Activated naive CD8-positive, alpha-beta T cell (primary cell): ENCODE measurements at regions not wholly inside any gene's neighbourhood (a gene's known extent, or its start where the extent isn't known, plus 50 kb on each side); places are given as distances from the start of the nearest gene placed in this dataset.
A peak's percentile ranks its signal among the peaks of the same experiment; 100 is the strongest.

Source experiments
- H3K27ac Mint-ChIP-seq: one replicate; pipeline ENCODE4 v1.8.0; 2021; ENCODE audit warnings: mixed read lengths
- H3K27me3 Mint-ChIP-seq: one replicate; pipeline ENCODE4 v1.8.0; 2021; ENCODE audit warnings: mixed read lengths
- H3K36me3 Mint-ChIP-seq: one replicate; pipeline ENCODE4 v1.8.0; 2021; ENCODE audit warnings: mixed read lengths
- H3K4me1 Mint-ChIP-seq: one replicate; pipeline ENCODE4 v1.8.0; 2021; ENCODE audit warnings: low read depth, mixed read lengths
- H3K4me3 Mint-ChIP-seq: one replicate; pipeline ENCODE4 v1.8.0; 2021; ENCODE audit warnings: mild to moderate bottlenecking, mixed read lengths
- H3K9me3 Mint-ChIP-seq: one replicate; pipeline ENCODE4 v1.8.0; 2021; ENCODE audit warnings: low read depth, mixed read lengths

- Mint-ChIP-seq H3K27me3 (no peaks in the 10 kb centered on the region), H3K4me3 (no peak overlapping the region)
These were observed 55.5 kb downstream of the MID1IP1 start for GRCh38 chrX:38856670-38857265.

GRCh38 chrX:38857736-38858523 lies 56.7 kb downstream of the MID1IP1 start:
- no peaks in the 10 kb centered on the region for H3K36me3 Mint-ChIP-seq

More at GRCh38 chrX:38856670-38857265, 55.5 kb downstream of the MID1IP1 start:
- H3K27ac Mint-ChIP-seq: no peak overlapping the region
- no peaks in the 10 kb centered on the region for H3K9me3 Mint-ChIP-seq
- H3K36me3 Mint-ChIP-seq: no peaks in the 10 kb centered on the region
- peaks cover 7% of the 10 kb centered on the region for H3K4me1 Mint-ChIP-seq

GRCh38 chrX:38859602-38860001 lies 58.3 kb downstream of the MID1IP1 start:
- Mint-ChIP-seq H3K4me1 (peaks cover 7% of the 10 kb centered on the region), H3K27me3 (no peaks in the 10 kb centered on the region), H3K27ac (no peak overlapping the region), H3K4me3 (peak overlapping the region; percentile 45), H3K9me3 (no peaks in the 10 kb centered on the region), H3K36me3 (no peaks in the 10 kb centered on the region)

More at GRCh38 chrX:38857736-38858523, 56.7 kb downstream of the MID1IP1 start:
- H3K9me3 Mint-ChIP-seq: no peaks in the 10 kb centered on the region
- peaks cover 7% of the 10 kb centered on the region for H3K4me1 Mint-ChIP-seq
- H3K27ac Mint-ChIP-seq: no peak overlapping the region
- no peaks in the 10 kb centered on the region for H3K27me3 Mint-ChIP-seq
- no peak overlapping the region for H3K4me3 Mint-ChIP-seq

GRCh38 chrX:38860106-38861013 lies 59.1 kb downstream of the MID1IP1 start:
- Mint-ChIP-seq H3K27me3 (no peaks in the 10 kb centered on the region), H3K4me3 (peak overlapping the region; percentile 36), H3K9me3 (no peaks in the 10 kb centered on the region), H3K27ac (no peak overlapping the region), H3K4me1 (peaks cover 7% of the 10 kb centered on the region), H3K36me3 (no peaks in the 10 kb centered on the region)

GRCh38 chrX:38861489-38861888 lies 60.2 kb downstream of the MID1IP1 start:
- Mint-ChIP-seq H3K27me3 (no peaks in the 10 kb centered on the region), H3K4me1 (peaks cover 7% of the 10 kb centered on the region), H3K9me3 (no peaks in the 10 kb centered on the region), H3K4me3 (no peak overlapping the region), H3K36me3 (no peaks in the 10 kb centered on the region), H3K27ac (no peak overlapping the region)

- Mint-ChIP-seq H3K27me3 (no peaks in the 10 kb centered on the region), H3K9me3 (no peaks in the 10 kb centered on the region), H3K27ac (no peak overlapping the region), H3K4me1 (peaks cover 3% of the 10 kb centered on the region), H3K36me3 (no peaks in the 10 kb centered on the region), H3K4me3 (no peak overlapping the region)
These were observed 60.8 kb downstream of the MID1IP1 start for GRCh38 chrX:38862100-38862499.

- H3K9me3 Mint-ChIP-seq: no peaks in the 10 kb centered on the region
- no peaks in the 10 kb centered on the region for H3K36me3 Mint-ChIP-seq
- H3K27ac Mint-ChIP-seq: no peak overlapping the region
- no peaks in the 10 kb centered on the region for H3K4me1 Mint-ChIP-seq
- no peaks in the 10 kb centered on the region for H3K27me3 Mint-ChIP-seq
- H3K4me3 Mint-ChIP-seq: no peak overlapping the region
These were observed 62.9 kb downstream of the MID1IP1 start for GRCh38 chrX:38864165-38864564.

GRCh38 chrX:38868321-38868720 lies 67.1 kb downstream of the MID1IP1 start:
- Mint-ChIP-seq H3K27ac (no peak overlapping the region), H3K4me1 (no peaks in the 10 kb centered on the region), H3K9me3 (no peaks in the 10 kb centered on the region), H3K36me3 (no peaks in the 10 kb centered on the region), H3K27me3 (no peaks in the 10 kb centered on the region), H3K4me3 (no peak overlapping the region)

- Mint-ChIP-seq H3K27ac (no peak overlapping the region), H3K9me3 (no peaks in the 10 kb centered on the region), H3K4me3 (no peak overlapping the region), H3K27me3 (no peaks in the 10 kb centered on the region), H3K36me3 (no peaks in the 10 kb centered on the region), H3K4me1 (no peaks in the 10 kb centered on the region)
These were observed 67.7 kb downstream of the MID1IP1 start for GRCh38 chrX:38868941-38869401.

- no peaks in the 10 kb centered on the region for H3K27me3 Mint-ChIP-seq
- no peaks in the 10 kb centered on the region for H3K4me1 Mint-ChIP-seq
- H3K4me3 Mint-ChIP-seq: no peak overlapping the region
- no peaks in the 10 kb centered on the region for H3K9me3 Mint-ChIP-seq
- no peak overlapping the region for H3K27ac Mint-ChIP-seq
- no peaks in the 10 kb centered on the region for H3K36me3 Mint-ChIP-seq
These were observed 69.2 kb downstream of the MID1IP1 start for GRCh38 chrX:38870361-38870895.

GRCh38 chrX:38871129-38872029 lies 70.1 kb downstream of the MID1IP1 start:
- peaks cover 2% of the 10 kb centered on the region for H3K36me3 Mint-ChIP-seq
- H3K4me1 Mint-ChIP-seq: no peaks in the 10 kb centered on the region
- no peaks in the 10 kb centered on the region for H3K27me3 Mint-ChIP-seq
- no peak overlapping the region for H3K4me3 Mint-ChIP-seq
- H3K9me3 Mint-ChIP-seq: no peaks in the 10 kb centered on the region
- no peak overlapping the region for H3K27ac Mint-ChIP-seq

- Mint-ChIP-seq H3K4me3 (no peak overlapping the region), H3K4me1 (peaks cover 22% of the 10 kb centered on the region), H3K27me3 (no peaks in the 10 kb centered on the region), H3K9me3 (no peaks in the 10 kb centered on the region), H3K36me3 (peaks cover 3% of the 10 kb centered on the region), H3K27ac (no peak overlapping the region)
These were observed 76.1 kb downstream of the MID1IP1 start for GRCh38 chrX:38877366-38877765.

- H3K27ac Mint-ChIP-seq: no peak overlapping the region
- peak overlapping the region; percentile 43 for H3K4me3 Mint-ChIP-seq
- peaks cover 22% of the 10 kb centered on the region for H3K4me1 Mint-ChIP-seq
These were observed 77.5 kb downstream of the MID1IP1 start for GRCh38 chrX:38878641-38879340.

More at GRCh38 chrX:38878641-38879340, 77.5 kb downstream of the MID1IP1 start:
- H3K36me3 Mint-ChIP-seq: peaks cover 3% of the 10 kb centered on the region
- H3K27me3 Mint-ChIP-seq: no peaks in the 10 kb centered on the region
- H3K9me3 Mint-ChIP-seq: no peaks in the 10 kb centered on the region
